Activated CD4-positive, alpha-beta T cell treated with anti-CD3 and anti-CD28 coated beads, Interleukin-2, amount 50 U/mL, for 48 hours (primary cell): ENCODE measurements at regions not wholly inside any gene's neighbourhood (a gene's known extent, or its start where the extent isn't known, plus 50 kb on each side); places are given as distances from the start of the nearest gene placed in this dataset.
"Not testable (repeated sequence)": the region's sequence is repeated elsewhere in the genome, so short reads cannot be mapped to it uniquely, and the experiment has no call there.

Experiments used
- DNase-seq, 2 experiments: peaks; one replicate each; pipeline ENCODE4 v3.0.0-alpha.2; 2020

- not testable (repeated sequence) for DNase-seq
Observed at GRCh38 chr19:34871911-34872310, 54.8 kb upstream of the ZNF30 start.

- DNase-seq: no peak
Observed at GRCh38 chr19:34867631-34868030, 59.1 kb upstream of the ZNF30 start.

- not testable (repeated sequence) for DNase-seq
Observed at GRCh38 chr19:34865225-34865624, 61.5 kb upstream of the ZNF30 start.

GRCh38 chr19:34859823-34860736 is 66.6 kb upstream of the ZNF30 start:
- peak; percentile 8 to 9 for DNase-seq

GRCh38 chr19:34859325-34859724 is 67.4 kb upstream of the ZNF30 start:
- not testable (repeated sequence) for DNase-seq

- DNase-seq: no peak
Observed at GRCh38 chr19:34856052-34856451, 70.7 kb upstream of the ZNF30 start.

GRCh38 chr19:34853369-34853768 is 73.3 kb upstream of the ZNF30 start:
- DNase-seq: no peak

GRCh38 chr19:34852669-34853068 is 74.0 kb upstream of the ZNF30 start:
- no peak for DNase-seq

GRCh38 chr19:34851277-34851804 is 75.4 kb upstream of the ZNF30 start:
- no peak for DNase-seq

- DNase-seq: no peak
Observed at GRCh38 chr19:34847393-34847792, 74.4 kb upstream of the ZNF599 start.

- no peak for DNase-seq
Observed at GRCh38 chr19:34844277-34844676, 71.3 kb upstream of the ZNF599 start.

GRCh38 chr19:34841780-34842179 is 68.8 kb upstream of the ZNF599 start:
- DNase-seq: no peak

- peak; percentile 16 to 30 for DNase-seq
Observed at GRCh38 chr19:34838753-34839431, 65.9 kb upstream of the ZNF599 start.

- DNase-seq: no peak
Observed at GRCh38 chr19:34838248-34838647, 65.2 kb upstream of the ZNF599 start.

- no peak for DNase-seq
Observed at GRCh38 chr19:34837262-34837661, 64.2 kb upstream of the ZNF599 start.

GRCh38 chr19:34835631-34836351 is 62.8 kb upstream of the ZNF599 start:
- no peak for DNase-seq

- no peak for DNase-seq
Observed at GRCh38 chr19:34834472-34835061, 61.6 kb upstream of the ZNF599 start.

- no peak for DNase-seq
Observed at GRCh38 chr19:34832581-34833112, 59.6 kb upstream of the ZNF599 start.

- no peak for DNase-seq
Observed at GRCh38 chr19:34831714-34832113, 58.7 kb upstream of the ZNF599 start.

GRCh38 chr19:34828156-34828555 is 55.1 kb upstream of the ZNF599 start:
- no peak for DNase-seq

GRCh38 chr19:34825212-34825611 is 52.2 kb upstream of the ZNF599 start:
- no peak for DNase-seq

- DNase-seq: no peak
Observed at GRCh38 chr19:34824686-34825085, 51.7 kb upstream of the ZNF599 start.
